Neural crest cell (in vitro differentiated cells): ENCODE measurements at regions not wholly inside any gene's neighbourhood (a gene's known extent, or its start where the extent isn't known, plus 50 kb on each side); places are given as distances from the start of the nearest gene placed in this dataset.

ENCODE experiments used
- DNase-seq: peaks from one replicate; pipeline ENCODE4 v3.0.0; 2021; ENCODE audit warnings: low read depth, mixed read lengths, low spot score
- H3K27ac Mint-ChIP-seq: one replicate; pipeline ENCODE4 v1.8.0; 2021; ENCODE audit warnings: mild to moderate bottlenecking, mixed read lengths; ENCODE audit not compliant: unreplicated experiment
- H3K27me3 Mint-ChIP-seq: 2 replicates; pipeline ENCODE4 v1.8.0; 2021; ENCODE audit warnings: low read depth, mild to moderate bottlenecking, mixed read lengths
- H3K36me3 Mint-ChIP-seq: 2 replicates; pipeline ENCODE4 v1.8.0; 2021; ENCODE audit warnings: low read depth, mild to moderate bottlenecking, mixed read lengths
- H3K4me1 Mint-ChIP-seq: 2 replicates; pipeline ENCODE4 v1.8.0; 2021; ENCODE audit warnings: mixed read lengths
- H3K4me3 Mint-ChIP-seq: one replicate; pipeline ENCODE4 v1.8.0; 2021; ENCODE audit warnings: mild to moderate bottlenecking, mixed read lengths
- H3K9me3 Mint-ChIP-seq: 2 replicates; pipeline ENCODE4 v1.8.0; 2021; ENCODE audit warnings: mixed read lengths
- TF ChIP-seq, protein P1 (sequence below): fragments of 200-600 bp; sonication (generic); conservative IDR thresholded peaks from 2 replicates; pipeline ENCODE4 v1.5.0; 2021; ENCODE audit warnings: antibody characterized with exemption, mild to moderate bottlenecking

DNA sequence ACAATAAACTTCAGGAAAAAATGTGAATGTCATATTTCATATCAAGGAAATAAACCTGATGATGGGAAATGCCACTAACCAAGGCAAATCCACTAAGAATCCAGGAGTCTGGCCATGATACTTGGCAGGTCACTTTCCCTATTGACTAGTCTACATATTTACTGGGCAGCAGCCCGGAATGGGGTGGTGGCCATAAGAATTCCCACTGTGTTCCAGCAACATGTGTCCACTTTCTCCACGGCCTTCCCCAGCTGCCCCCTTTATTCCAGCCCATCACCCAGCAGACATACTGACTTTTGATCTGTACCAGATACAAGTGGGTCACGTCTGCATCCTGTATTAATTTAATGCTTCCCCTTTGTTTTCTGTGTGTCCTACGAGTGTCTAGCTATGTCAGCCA, 234.5 kb upstream of the PRDM1 start:
- TF ChIP-seq, protein P1, sequence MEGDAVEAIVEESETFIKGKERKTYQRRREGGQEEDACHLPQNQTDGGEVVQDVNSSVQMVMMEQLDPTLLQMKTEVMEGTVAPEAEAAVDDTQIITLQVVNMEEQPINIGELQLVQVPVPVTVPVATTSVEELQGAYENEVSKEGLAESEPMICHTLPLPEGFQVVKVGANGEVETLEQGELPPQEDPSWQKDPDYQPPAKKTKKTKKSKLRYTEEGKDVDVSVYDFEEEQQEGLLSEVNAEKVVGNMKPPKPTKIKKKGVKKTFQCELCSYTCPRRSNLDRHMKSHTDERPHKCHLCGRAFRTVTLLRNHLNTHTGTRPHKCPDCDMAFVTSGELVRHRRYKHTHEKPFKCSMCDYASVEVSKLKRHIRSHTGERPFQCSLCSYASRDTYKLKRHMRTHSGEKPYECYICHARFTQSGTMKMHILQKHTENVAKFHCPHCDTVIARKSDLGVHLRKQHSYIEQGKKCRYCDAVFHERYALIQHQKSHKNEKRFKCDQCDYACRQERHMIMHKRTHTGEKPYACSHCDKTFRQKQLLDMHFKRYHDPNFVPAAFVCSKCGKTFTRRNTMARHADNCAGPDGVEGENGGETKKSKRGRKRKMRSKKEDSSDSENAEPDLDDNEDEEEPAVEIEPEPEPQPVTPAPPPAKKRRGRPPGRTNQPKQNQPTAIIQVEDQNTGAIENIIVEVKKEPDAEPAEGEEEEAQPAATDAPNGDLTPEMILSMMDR, result no peak
- Mint-ChIP-seq H3K4me3 (no peak overlapping the region), H3K27ac (no peak overlapping the region), H3K27me3 (no peaks in the 10 kb centered on the region), H3K4me1 (peaks cover 21% of the 10 kb centered on the region), H3K36me3 (peaks cover 3% of the 10 kb centered on the region), H3K9me3 (no peaks in the 10 kb centered on the region)
- DNase-seq, result no peak

DNA sequence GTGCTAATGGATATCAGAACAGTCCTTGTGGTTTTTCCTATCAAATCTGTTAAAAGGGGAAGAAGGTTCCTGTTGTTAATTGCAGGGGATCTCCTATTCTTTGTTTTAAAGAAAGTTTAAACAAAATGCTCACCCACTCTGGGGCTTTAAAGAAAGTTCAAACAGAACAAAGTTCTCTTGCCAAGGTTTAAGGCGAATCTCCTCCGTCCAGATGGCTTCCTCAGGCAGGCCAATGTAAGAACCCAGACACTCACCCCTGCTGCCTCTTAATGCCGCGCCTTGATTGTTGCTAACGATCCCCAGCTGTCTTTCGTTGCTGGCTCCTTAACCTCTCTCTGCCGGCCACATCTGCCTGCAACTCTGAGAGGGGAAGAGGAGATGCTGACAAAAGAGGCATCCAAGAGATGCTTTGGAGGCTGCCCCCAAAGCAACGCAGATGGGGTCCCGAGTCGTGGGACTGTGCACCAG, 235.0 kb upstream of the PRDM1 start:
- Mint-ChIP-seq H3K4me3 (no peak overlapping the region), H3K4me1 (peaks cover 21% of the 10 kb centered on the region), H3K27me3 (no peaks in the 10 kb centered on the region), H3K36me3 (peaks cover under 1% of the 10 kb centered on the region), H3K9me3 (no peaks in the 10 kb centered on the region), H3K27ac (peak overlapping the region; percentile 76)
- TF ChIP-seq, protein P1, result no peak
- DNase-seq, result no peak

DNA sequence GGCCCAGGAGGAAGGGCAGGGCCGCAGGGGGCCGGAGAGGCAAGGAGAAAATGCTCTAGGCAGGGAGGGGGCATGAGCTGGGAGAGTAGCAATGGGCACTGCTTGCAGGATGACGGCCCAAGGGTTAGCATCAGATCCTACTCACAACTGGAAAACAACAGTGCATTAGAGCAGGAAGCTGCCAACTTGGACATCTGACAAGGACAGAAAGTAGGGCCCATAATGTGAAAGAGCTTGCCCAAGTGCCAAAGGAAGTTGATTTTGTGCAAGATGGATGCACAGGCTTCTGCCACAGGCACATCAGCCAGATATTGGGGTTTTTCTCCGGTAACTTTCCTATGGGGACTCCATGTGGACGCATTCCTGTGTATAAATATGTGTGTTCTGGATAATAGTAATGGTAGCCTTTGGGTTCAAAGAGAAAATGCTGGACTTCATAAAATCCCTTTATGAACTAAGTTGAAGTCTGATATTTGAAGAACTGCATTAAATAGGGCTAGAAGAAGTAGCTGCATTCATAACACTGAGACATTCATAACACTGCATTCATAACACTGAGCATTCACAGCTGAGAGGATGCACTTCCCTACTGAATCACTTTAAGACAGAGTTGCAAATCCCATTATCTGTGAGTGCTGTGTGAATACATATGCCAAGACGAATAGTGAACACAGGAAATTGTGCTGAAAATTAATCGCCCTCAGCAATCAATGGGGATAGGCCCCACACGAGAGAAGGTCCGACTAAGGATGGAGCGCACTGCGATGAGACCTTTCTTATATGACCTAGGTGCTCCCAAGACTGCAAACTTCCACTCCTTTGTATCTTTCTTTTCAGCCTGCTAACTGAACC, 235.6 kb upstream of the PRDM1 start:
- no peaks in the 10 kb centered on the region for H3K36me3 Mint-ChIP-seq
- TF ChIP-seq, protein P1, result no peak
- peak overlapping the region; percentile 76 for H3K27ac Mint-ChIP-seq
- no peaks in the 10 kb centered on the region for H3K9me3 Mint-ChIP-seq
- no peak for DNase-seq
- H3K27me3 Mint-ChIP-seq, result no peaks in the 10 kb centered on the region
- peaks cover 21% of the 10 kb centered on the region for H3K4me1 Mint-ChIP-seq
- no peak overlapping the region for H3K4me3 Mint-ChIP-seq

DNA sequence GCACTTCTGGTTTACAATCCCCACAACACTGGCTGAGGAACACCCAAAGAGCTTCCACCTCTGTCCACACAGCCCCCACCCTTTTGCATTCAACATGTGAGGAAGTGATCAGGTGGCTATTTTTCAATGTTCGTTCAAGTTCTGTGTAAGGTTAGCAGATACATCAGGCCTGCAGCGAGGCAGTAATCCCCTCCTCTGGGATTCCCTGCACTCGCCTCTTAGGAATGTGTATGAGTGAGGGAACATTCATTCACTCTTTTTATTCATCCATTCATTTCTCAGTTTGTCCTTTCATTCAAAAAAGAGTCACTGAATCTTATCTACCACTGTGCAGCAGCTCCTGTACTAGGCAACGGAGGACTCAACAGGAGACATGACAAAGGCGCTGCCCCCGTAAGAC, 236.4 kb upstream of the PRDM1 start:
- H3K27ac Mint-ChIP-seq, result no peak overlapping the region
- H3K4me3 Mint-ChIP-seq, result no peak overlapping the region
- peaks cover 21% of the 10 kb centered on the region for H3K4me1 Mint-ChIP-seq
- DNase-seq, result no peak
- H3K27me3 Mint-ChIP-seq, result no peaks in the 10 kb centered on the region
- no peaks in the 10 kb centered on the region for H3K9me3 Mint-ChIP-seq
- no peaks in the 10 kb centered on the region for H3K36me3 Mint-ChIP-seq
- TF ChIP-seq, protein P1, result no peak

DNA sequence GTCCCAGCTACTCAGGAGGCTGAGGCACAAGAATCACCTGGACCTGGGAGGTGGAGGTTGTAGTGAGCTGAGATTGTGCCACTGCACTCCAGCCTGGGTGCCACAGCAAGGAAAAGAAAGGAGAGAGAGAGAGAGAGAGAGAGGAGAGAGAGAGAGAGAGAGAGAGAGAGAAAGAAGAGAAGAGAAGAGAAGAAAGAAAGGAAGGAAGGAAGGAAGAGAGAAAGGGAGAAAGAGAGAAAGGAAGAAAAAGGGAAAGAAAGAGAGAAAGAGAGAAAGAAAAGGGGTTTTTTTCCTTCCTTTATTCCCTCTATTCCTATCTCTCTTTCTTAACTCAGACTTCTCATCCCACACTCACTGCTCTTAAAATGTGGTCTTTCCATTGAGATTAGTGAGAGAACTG, 238.7 kb upstream of the PRDM1 start:
- TF ChIP-seq, protein P1, result no peak
- no peak overlapping the region for H3K4me3 Mint-ChIP-seq
- H3K4me1 Mint-ChIP-seq, result peaks cover 21% of the 10 kb centered on the region
- no peak overlapping the region for H3K27ac Mint-ChIP-seq
- H3K9me3 Mint-ChIP-seq, result no peaks in the 10 kb centered on the region
- DNase-seq, result no peak
- no peaks in the 10 kb centered on the region for H3K36me3 Mint-ChIP-seq
- no peaks in the 10 kb centered on the region for H3K27me3 Mint-ChIP-seq
